H9 (cell line): ENCODE measurements at regions not wholly inside any gene's neighbourhood (a gene's known extent, or its start where the extent isn't known, plus 50 kb on each side); places are given as distances from the start of the nearest gene placed in this dataset.

Source experiments
- DNase-seq: peaks from one replicate; pipeline ENCODE4 v3.0.0-alpha.2; 2017
- H2AFZ ChIP-seq: one replicate; pipeline ENCODE4 v1.6.1; 2013; ENCODE audit warnings: mild to moderate bottlenecking, low read length, control low read depth, moderate library complexity
- H2AK5ac ChIP-seq: 2 replicates; pipeline ENCODE4 v1.6.1; 2013; ENCODE audit warnings: low read length, control low read depth, mixed read lengths; ENCODE audit not compliant: insufficient read length
- H2BK120ac ChIP-seq: one replicate; pipeline ENCODE4 v1.6.1; 2013; ENCODE audit warnings: low read depth, mild to moderate bottlenecking, low read length, control low read depth, inconsistent platforms; ENCODE audit not compliant: poor library complexity, severe bottlenecking
- H2BK12ac ChIP-seq: 2 replicates; pipeline ENCODE4 v1.6.1; 2013; ENCODE audit warnings: low read length, control low read depth, mixed read lengths, low read depth; ENCODE audit not compliant: insufficient read length
- H2BK15ac ChIP-seq: 2 replicates; pipeline ENCODE4 v1.6.1; 2013; ENCODE audit warnings: low read depth, low read length, control low read depth
- H2BK20ac ChIP-seq: one replicate; pipeline ENCODE4 v1.6.1; 2013; ENCODE audit warnings: low read depth, mild to moderate bottlenecking, low read length, control low read depth, inconsistent platforms; ENCODE audit not compliant: poor library complexity, severe bottlenecking
- H2BK5ac ChIP-seq: 2 replicates; pipeline ENCODE4 v1.6.1; 2013; ENCODE audit warnings: low read length, control low read depth, mixed read lengths; ENCODE audit not compliant: insufficient read length
- H3K14ac ChIP-seq: 2 replicates; pipeline ENCODE4 v1.6.1; 2013; ENCODE audit warnings: low read length, control low read depth; ENCODE audit not compliant: insufficient read depth
- H3K18ac ChIP-seq: 2 replicates; pipeline ENCODE4 v1.6.1; 2013; ENCODE audit warnings: low read depth, mild to moderate bottlenecking, mixed read lengths, low read length, control low read depth; ENCODE audit not compliant: insufficient read length
- H3K23ac ChIP-seq: 2 replicates; pipeline ENCODE4 v1.6.1; 2013; ENCODE audit warnings: low read length, control low read depth, mixed read lengths, low read depth; ENCODE audit not compliant: insufficient read length
- H3K23me2 ChIP-seq: 2 replicates; pipeline ENCODE4 v1.6.1; 2013; ENCODE audit warnings: low read depth, mild to moderate bottlenecking, mixed read lengths, low read length, control low read depth; ENCODE audit not compliant: insufficient read length, poor library complexity, severe bottlenecking
- H3K27ac ChIP-seq: 2 replicates; pipeline ENCODE4 v1.5.1; 2013; ENCODE audit warnings: low read length, control low read depth, mixed read lengths, low read depth; ENCODE audit not compliant: insufficient read length
- H3K27me3 ChIP-seq: 2 replicates; pipeline ENCODE4 v1.6.1; 2013; ENCODE audit warnings: low read length, control low read depth, inconsistent platforms; ENCODE audit not compliant: insufficient read depth
- H3K4ac ChIP-seq: 2 replicates; pipeline ENCODE4 v1.6.1; 2013; ENCODE audit warnings: low read depth, mild to moderate bottlenecking, control low read depth, inconsistent platforms, low read length, moderate library complexity
- H3K4me1 ChIP-seq: 2 replicates; pipeline ENCODE4 v1.6.1; 2013; ENCODE audit warnings: low read length, control low read depth, inconsistent platforms; ENCODE audit not compliant: insufficient read depth
- H3K4me2 ChIP-seq: 2 replicates; pipeline ENCODE4 v1.6.1; 2013; ENCODE audit warnings: low read length, control low read depth, mixed read lengths; ENCODE audit not compliant: insufficient read length, insufficient read depth
- H3K56ac ChIP-seq: 2 replicates; pipeline ENCODE4 v1.6.1; 2013; ENCODE audit warnings: low read depth, mild to moderate bottlenecking, mixed read lengths, low read length, control low read depth; ENCODE audit not compliant: insufficient read length
- H3K79me1 ChIP-seq: 2 replicates; pipeline ENCODE4 v1.6.1; 2013; ENCODE audit warnings: low read depth, mild to moderate bottlenecking, moderate library complexity, low read length, control low read depth, inconsistent platforms; ENCODE audit not compliant: insufficient read depth, poor library complexity, severe bottlenecking
- H3K79me2 ChIP-seq: 2 replicates; pipeline ENCODE4 v1.6.1; 2013; ENCODE audit warnings: low read length, control low read depth, inconsistent platforms; ENCODE audit not compliant: insufficient read depth
- H3K9ac ChIP-seq: 2 replicates; pipeline ENCODE4 v1.6.1; 2013; ENCODE audit warnings: low read length, control low read depth, mixed read lengths; ENCODE audit not compliant: insufficient read length; ENCODE audit errors: extremely low read depth
- H3K9me3 ChIP-seq: one replicate; pipeline ENCODE4 v1.6.1; 2013; ENCODE audit warnings: low read depth, low read length, inconsistent platforms; ENCODE audit not compliant: control insufficient read depth
- H3T11ph ChIP-seq: one replicate; pipeline ENCODE4 v1.6.1; 2013; ENCODE audit warnings: mild to moderate bottlenecking, low read length, control low read depth, inconsistent platforms
- H4K20me1 ChIP-seq: one replicate; pipeline ENCODE4 v1.6.1; 2013; ENCODE audit not compliant: control insufficient read depth, insufficient read length, insufficient read depth
- H4K5ac ChIP-seq: 2 replicates; pipeline ENCODE4 v1.6.1; 2013; ENCODE audit warnings: low read depth, mild to moderate bottlenecking, mixed read lengths, low read length, control low read depth; ENCODE audit not compliant: insufficient read length
- H4K8ac ChIP-seq: replicated peaks from 2 replicates; pipeline ENCODE4 v1.6.1; 2013; ENCODE audit warnings: low read length, control low read depth, mixed read lengths, low read depth; ENCODE audit not compliant: insufficient read length
- H4K91ac ChIP-seq: 2 replicates; pipeline ENCODE4 v1.6.1; 2013; ENCODE audit warnings: low read depth, mild to moderate bottlenecking, moderate library complexity, mixed read lengths, low read length, control low read depth; ENCODE audit not compliant: insufficient read length
- H3K27ac Mint-ChIP-seq, 3 experiments: 2 replicates in 2 of 3; 3 replicates in 1 of 3; pipeline ENCODE4 v1.8.0; 2020 to 2021; ENCODE audit warnings: mixed read lengths in 3 of 3, mild to moderate bottlenecking in 1 of 3, moderate library complexity in 1 of 3
- H3K27me3 Mint-ChIP-seq: 2 replicates; pipeline ENCODE4 v1.8.0; 2021; ENCODE audit warnings: low read depth, mild to moderate bottlenecking, moderate library complexity, mixed read lengths
- H3K36me3 Mint-ChIP-seq, 3 experiments: 2 replicates in 2 of 3; 3 replicates in 1 of 3; pipeline ENCODE4 v1.8.0; 2020 to 2021; ENCODE audit warnings: low read depth in 3 of 3, mixed read lengths in 3 of 3; ENCODE audit not compliant: insufficient read depth in 1 of 3
- H3K4me1 Mint-ChIP-seq, 2 experiments: 2 replicates each; pipeline ENCODE4 v1.8.0; 2020; ENCODE audit warnings: mixed read lengths in 2 of 2
- H3K4me3 Mint-ChIP-seq, 2 experiments: 2 replicates in 1 of 2; 3 replicates in 1 of 2; pipeline ENCODE4 v1.8.0; 2020 to 2021; ENCODE audit warnings: mild to moderate bottlenecking in 2 of 2, mixed read lengths in 2 of 2, moderate library complexity in 1 of 2
- H3K9me3 Mint-ChIP-seq, 2 experiments: 2 replicates in 1 of 2; 3 replicates in 1 of 2; pipeline ENCODE4 v1.8.0; 2020; ENCODE audit warnings: mild to moderate bottlenecking in 2 of 2, mixed read lengths in 2 of 2, moderate library complexity in 1 of 2
- CTCF ChIP-seq: fragments of 200-600 bp; sonication (generic); conservative IDR thresholded peaks from 3 replicates; pipeline ENCODE4 v1.8.0; 2021; ENCODE audit warnings: antibody characterized with exemption, mild to moderate bottlenecking

- H3K23me2 ChIP-seq, result no peaks in the 10 kb centered on the region
- no peaks in the 10 kb centered on the region for H3K4me1 Mint-ChIP-seq
- no peak overlapping the region for H2BK20ac ChIP-seq
- no peak overlapping the region for H3K4me2 ChIP-seq
- no peak for DNase-seq
- H2BK5ac ChIP-seq, result no peak overlapping the region
- H3K9me3 Mint-ChIP-seq, result no peaks in the 10 kb centered on the region
- peaks cover 2% of the 10 kb centered on the region for H4K20me1 ChIP-seq
- no peak overlapping the region for H2AFZ ChIP-seq
- H3K79me2 ChIP-seq, result no peaks in the 10 kb centered on the region
- H3K27me3 ChIP-seq, result no peaks in the 10 kb centered on the region
- no peak overlapping the region for H3K18ac ChIP-seq
- H2BK12ac ChIP-seq, result no peak overlapping the region
- no peak overlapping the region for H2BK15ac ChIP-seq
- H3K9me3 ChIP-seq, result no peaks in the 10 kb centered on the region
- H3T11ph ChIP-seq, result no peak overlapping the region
- H3K4me1 ChIP-seq, result no peaks in the 10 kb centered on the region
- H3K27ac ChIP-seq, result no peak overlapping the region
- no peaks in the 10 kb centered on the region for H3K27me3 Mint-ChIP-seq
- no peak overlapping the region for H3K56ac ChIP-seq
- no peaks in the 10 kb centered on the region for H3K79me1 ChIP-seq
- TF ChIP-seq CTCF, result no peak
- no peak overlapping the region for H2AK5ac ChIP-seq
- no peak overlapping the region for H3K4ac ChIP-seq
- no peak overlapping the region for H2BK120ac ChIP-seq
- H3K27ac Mint-ChIP-seq, result no peak overlapping the region
- H3K23ac ChIP-seq, result no peak overlapping the region
- H4K91ac ChIP-seq, result no peak overlapping the region
- no peak overlapping the region for H3K4me3 Mint-ChIP-seq
- H3K9ac ChIP-seq, result no peak overlapping the region
- H3K14ac ChIP-seq, result no peak overlapping the region
- H4K8ac ChIP-seq, result no peak overlapping the region
- H4K5ac ChIP-seq, result no peak overlapping the region
- H3K36me3 Mint-ChIP-seq, result no peaks in the 10 kb centered on the region
Observed at GRCh38 chr2:198596985-198597384, 792.6 kb downstream of the PLCL1 start.
